Breast epithelium (tissue), 3 donors: ENCODE measurements at regions not wholly inside any gene's neighbourhood (a gene's known extent, or its start where the extent isn't known, plus 50 kb on each side); places are given as distances from the start of the nearest gene placed in this dataset.

Source experiments
- POLR2A ChIP-seq: fragments of 450-650 bp; IDR thresholded peaks from one replicate; pipeline ENCODE4 v1.6.1; 2016; ENCODE audit warnings: antibody characterized with exemption, mild to moderate bottlenecking, moderate library complexity
- TF ChIP-seq, protein P1 (sequence below), 3 donors: fragments of 450-650 bp; IDR thresholded peaks; one replicate each; pipeline ENCODE4 v1.5.1; 2016 to 2017; ENCODE audit warnings: antibody characterized with exemption in 3 of 3, mild to moderate bottlenecking in 3 of 3, moderate library complexity in 3 of 3

DNA sequence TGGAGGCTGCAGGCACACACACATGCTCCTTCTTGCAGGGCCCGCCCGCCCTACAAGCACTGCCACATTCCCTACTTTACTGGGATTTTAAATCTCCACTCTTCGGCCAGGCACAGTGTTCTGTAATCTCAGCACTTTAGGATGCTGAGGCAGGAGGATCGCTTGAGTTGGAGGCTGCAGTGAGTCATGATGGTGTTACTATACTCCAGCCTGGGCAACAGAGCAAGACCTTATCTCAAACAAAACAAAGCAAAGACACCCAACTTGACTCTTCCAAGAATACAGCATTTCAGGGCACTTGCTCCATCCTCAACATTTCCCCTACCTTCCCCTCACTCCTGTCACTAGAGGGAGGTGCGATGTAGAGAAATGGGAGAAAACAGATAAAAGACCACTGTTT is 194.0 kb downstream of the MYLK4 start:
- no peak for TF ChIP-seq POLR2A
- TF ChIP-seq, protein P1, sequence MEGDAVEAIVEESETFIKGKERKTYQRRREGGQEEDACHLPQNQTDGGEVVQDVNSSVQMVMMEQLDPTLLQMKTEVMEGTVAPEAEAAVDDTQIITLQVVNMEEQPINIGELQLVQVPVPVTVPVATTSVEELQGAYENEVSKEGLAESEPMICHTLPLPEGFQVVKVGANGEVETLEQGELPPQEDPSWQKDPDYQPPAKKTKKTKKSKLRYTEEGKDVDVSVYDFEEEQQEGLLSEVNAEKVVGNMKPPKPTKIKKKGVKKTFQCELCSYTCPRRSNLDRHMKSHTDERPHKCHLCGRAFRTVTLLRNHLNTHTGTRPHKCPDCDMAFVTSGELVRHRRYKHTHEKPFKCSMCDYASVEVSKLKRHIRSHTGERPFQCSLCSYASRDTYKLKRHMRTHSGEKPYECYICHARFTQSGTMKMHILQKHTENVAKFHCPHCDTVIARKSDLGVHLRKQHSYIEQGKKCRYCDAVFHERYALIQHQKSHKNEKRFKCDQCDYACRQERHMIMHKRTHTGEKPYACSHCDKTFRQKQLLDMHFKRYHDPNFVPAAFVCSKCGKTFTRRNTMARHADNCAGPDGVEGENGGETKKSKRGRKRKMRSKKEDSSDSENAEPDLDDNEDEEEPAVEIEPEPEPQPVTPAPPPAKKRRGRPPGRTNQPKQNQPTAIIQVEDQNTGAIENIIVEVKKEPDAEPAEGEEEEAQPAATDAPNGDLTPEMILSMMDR (IDR thresholded peaks at IDR 0.05): no peak
